ENCODE measurements at regions not wholly inside any gene's neighbourhood (a gene's known extent, or its start where the extent isn't known, plus 50 kb on each side); places are given as distances from the start of the nearest gene placed in this dataset.

DNA sequence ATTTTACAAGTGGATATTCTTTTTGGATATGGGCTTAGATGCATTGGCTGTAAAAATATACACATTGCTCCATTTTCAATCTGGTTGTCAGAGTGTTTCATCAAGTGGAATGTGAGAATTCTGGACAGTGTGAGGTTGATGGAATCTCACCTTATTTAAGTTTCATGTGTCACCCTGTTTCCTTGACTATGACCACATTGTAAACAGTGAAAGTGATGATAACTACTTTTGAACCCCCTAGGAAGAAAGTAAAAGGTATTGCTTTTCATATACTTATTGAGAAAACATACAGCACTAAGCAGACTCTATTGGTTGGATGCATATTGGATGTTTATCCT, 490.5 kb upstream of the RAG2 start:
- DNase-seq, result no peak

- no peak for DNase-seq
Observed at GRCh38 chr11:37087650-37088572, 489.9 kb upstream of the RAG2 start.

GRCh38 chr11:37078521-37078920, 480.5 kb upstream of the RAG2 start:
- no peak for DNase-seq

- DNase-seq, result no peak
Observed at GRCh38 chr11:37076866-37077265, 478.8 kb upstream of the RAG2 start.

- no peak for DNase-seq
Observed at GRCh38 chr11:37072538-37073055, 474.6 kb upstream of the RAG2 start.

DNA sequence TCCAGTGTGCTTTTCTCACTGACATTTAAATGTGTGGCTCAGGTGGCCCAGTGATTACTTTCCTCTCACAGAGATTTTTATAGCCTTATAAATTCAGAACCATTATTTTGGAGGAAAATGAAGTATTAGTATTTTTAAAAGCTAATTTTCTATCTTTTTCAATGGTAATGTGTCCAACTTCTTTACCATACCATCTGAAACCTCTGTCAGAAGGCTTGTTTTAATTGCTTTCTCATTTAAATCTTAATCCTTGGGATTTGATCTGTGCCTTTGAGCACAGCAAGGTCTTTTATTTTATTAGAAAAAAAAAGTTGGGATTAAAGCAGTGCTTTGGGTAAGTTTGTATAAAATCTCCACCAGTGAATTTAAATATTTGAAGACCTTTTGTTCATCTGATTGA, 452.3 kb upstream of the RAG2 start:
- no peak for DNase-seq

DNA sequence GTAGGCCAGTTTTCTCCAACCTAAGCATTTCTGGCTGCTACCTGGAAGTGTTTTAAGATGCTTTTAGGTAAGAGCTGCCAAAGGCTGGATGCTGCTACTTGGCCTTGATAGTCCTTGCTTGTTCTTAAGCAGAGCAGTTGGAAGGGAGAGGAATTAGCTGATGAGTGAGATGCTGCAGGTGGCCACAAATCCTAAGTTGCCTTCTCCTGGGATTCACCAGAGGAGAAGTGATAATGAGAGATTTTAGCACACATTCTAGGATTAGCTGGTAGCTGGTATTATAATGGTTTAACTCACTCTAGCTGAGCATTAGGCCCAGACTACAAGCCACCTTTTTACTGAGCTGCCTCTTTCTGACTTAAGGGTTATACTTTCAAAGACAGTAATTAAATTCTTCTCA, 442.9 kb upstream of the RAG2 start:
- DNase-seq, result no peak

DNA sequence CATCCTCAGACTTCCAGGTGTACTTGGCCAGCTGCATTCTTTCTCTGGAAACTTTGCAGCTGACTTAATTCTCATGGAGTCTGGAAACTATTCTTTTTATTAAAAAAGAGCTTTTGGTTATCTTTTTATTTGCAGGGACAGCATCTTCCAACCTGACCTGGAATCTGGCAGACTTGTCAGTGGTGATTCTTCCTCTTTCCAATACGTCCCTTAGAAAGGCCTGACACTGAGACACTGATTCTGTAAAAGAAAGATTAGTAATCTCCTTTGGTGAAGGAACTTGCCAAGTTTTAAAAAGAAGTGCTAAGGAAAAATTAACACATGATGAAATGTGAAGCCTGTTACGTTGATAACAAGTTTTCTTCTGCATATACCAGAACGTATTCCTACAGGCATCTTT, 440.9 kb upstream of the RAG2 start:
- no peak for DNase-seq

DNA sequence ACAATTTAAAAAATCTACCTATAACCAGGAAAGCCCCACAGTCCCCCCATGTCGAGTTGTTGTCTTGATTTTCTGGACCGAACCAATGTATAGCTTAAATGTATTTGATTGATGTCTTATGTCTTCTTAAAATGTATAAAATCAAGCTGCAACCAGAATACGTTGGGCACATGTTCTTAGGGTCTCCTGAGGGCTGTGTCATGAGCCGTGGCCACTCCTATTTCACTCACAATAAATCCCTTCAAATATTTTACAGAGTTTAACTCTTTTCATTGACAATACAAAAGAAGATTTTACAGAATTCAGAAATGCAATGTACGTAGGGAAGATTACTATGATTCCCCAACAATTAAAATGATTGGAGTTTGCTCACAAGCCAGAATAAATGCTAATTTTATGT, 428.7 kb upstream of the RAG2 start:
- DNase-seq, result no peak

GRCh38 chr11:37026326-37026725, 428.3 kb upstream of the RAG2 start:
- no peak for DNase-seq

DNA sequence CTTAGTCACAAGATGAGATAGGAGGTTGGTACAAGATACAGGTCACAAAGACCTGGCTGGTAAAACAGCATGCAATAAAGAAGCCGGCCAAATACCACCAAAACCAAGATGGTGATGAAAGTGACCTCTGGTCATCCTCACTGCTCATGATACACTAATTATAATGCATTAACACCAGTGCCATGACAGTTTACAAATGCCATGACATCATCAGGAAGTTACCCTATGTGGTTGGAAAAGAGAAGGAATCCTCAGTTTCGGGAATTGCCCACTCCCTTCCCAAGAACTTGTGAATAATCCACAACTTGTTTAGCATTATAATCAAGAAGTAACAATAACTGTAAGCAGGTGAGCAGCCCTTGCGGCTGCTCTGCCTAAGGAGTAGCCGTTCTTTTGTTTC, 408.5 kb upstream of the RAG2 start:
- DNase-seq, result no peak

DNA sequence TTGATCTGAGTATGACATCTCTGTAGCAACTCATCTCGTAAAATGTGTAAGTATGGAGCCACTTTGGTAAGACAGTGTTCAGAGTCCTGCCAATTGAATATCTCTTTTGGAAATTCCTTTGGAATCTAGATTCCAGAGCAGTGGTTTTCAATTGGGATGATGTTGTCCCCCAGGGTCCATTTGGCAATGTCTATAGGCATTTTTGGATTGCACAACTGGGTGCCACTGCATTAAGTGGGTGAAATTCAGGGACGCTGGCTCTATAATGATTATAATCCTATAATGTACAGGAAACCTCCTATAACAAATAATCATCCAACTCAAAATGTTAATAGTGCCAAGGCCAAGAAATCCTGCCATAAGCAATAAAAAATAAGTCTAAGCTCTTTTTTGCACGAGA, 404.8 kb upstream of the RAG2 start:
- DNase-seq, result no peak

DNA sequence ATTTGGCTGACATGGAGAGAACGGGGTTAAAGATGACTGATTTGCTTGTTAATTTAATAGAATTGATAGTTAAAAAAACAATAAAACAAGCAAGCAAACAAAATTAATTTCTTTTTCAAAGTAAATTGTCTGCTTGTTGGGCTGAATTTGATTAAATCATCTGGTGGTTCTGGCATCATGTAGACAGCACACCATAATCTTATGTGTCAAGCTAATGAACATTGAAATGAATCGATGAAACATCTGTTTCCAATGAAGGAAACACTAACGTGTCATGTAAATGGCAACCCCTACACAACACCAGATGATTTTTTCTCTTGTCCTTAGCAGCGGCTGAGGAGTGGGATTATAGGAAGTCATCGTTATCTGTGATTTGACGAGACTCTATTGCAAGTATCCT, 399.6 kb upstream of the RAG2 start:
- no peak for DNase-seq

DNA sequence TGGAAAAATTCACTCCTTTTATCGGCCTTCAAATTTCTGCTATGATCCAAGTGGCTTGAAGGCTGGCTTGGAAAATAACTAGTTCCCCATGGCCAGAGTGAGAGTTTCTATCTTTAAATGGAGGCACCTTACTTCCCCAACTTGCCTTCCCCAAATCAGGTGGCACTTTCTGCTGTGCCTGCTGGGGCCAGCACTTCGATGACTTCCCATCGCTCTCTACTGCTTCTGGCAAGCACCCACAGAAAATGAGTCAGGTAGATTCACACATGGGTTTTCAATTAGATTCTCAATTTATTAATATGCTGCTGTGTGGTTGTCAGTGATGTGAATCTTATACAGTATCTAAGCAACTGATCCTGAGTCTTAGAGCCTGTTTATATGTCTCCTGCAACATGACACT, 398.8 kb upstream of the RAG2 start:
- no peak for DNase-seq

DNA sequence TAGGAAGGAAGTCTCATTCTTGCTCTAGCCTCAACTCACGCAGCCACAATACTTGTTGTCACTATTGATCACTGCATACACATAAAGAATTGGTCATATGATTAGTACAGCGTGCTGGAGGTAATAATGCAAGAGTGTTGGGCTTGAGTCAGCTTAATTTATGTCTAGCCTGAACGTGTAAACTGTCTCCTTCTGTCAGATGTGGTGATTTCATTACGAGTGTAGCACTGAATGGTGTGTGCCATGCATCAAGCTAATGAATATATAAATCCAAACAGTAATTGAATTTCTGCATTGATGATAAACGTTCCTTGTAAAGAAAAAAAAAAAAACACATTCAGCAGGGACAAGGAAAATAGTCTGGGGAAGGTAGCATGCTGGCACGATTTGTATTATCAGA, 396.2 kb upstream of the RAG2 start:
- DNase-seq, result no peak

GRCh38 chr11:36988556-36988955, 390.5 kb upstream of the RAG2 start:
- DNase-seq, result no peak

- no peak for DNase-seq
Observed at GRCh38 chr11:36985562-36985961, 387.5 kb upstream of the RAG2 start.

DNA sequence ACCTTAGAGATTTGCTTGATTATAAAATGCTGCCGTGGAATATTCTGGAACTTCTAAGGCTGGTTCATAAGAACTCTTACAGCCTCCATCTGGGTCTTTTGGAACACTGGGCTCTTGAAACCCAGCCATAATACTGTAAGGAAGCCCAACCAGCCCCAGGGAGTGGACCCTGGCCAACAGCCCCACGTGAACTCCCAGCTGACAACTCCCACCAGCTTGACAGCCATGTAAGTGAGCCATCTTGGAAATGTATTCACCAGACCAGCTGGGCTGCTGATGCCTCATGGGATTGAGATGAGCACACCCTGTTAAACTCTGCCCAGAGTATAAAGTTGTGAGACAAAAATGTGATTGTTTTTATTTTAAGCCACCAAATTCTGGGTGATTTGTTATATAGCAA, 378.7 kb upstream of the RAG2 start:
- DNase-seq, result no peak

DNA sequence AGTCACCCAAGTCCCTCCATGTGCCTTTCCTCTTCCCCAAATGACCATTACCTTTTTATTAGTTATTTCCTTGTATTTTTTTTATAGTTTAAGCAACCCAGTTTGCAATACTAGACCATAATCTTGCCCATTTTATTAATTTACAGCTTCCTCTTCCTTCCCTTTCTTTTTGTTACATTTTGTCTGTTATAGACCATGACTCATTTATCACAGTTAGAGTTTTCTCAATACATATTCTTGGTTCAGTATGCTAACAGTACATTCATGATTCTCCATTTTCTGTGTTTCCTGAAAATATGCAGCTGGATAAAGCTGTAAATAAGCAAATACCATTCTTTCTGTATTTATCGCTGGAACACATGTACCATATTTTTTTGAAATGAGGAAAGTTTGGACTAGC, 376.7 kb upstream of the RAG2 start:
- DNase-seq, result no peak

GRCh38 chr11:36953976-36954375, 355.9 kb upstream of the RAG2 start:
- DNase-seq, result no peak

- no peak for DNase-seq
Observed at GRCh38 chr11:36948460-36949127, 350.6 kb upstream of the RAG2 start.

DNA sequence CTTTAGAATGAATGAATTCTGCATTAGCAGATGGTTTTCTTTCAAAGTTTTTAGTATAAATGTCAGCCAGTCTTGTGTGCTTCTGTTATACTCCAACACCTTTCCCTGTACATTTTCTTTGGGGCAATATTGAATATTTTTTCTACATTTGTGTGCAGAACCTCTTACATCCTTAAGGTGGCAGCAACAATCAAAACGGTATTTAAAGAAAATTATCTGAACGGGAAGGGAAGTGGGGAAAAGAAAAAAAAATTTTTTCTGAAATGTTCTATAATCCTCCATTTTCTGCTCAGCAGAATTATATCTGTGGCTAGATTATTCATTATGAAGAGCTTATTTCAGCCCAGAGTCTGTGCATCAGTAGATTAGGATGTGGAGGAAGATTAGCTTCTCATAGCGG, 347.3 kb upstream of the RAG2 start:
- no peak for DNase-seq

GRCh38 chr11:36933481-36933880, 335.4 kb upstream of the RAG2 start:
- DNase-seq, result no peak

- DNase-seq, result no peak
Observed at GRCh38 chr11:36931139-36931538, 333.1 kb upstream of the RAG2 start.

DNA sequence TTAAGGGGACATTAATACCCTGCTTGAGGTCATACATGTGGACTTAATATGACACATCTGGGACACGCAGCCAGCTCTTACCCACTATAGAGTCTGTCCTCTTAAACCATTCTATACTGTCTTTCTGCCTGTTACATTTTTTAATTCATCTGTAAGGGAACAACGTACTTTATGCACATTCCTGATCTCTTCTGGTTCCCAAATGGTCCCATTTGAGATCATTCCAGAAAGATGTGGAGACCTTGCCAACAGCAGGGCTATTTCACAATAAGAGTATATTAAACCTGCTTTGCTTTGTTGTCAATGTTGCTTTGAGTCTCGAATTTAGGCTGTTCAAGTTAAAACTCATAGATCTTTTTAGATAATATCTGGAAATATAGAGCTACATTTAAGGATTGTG, 332.2 kb upstream of the RAG2 start:
- DNase-seq, result no peak

All from NCI-H1694 (cell line).